ENCODE measurements at regions not wholly inside any gene's neighbourhood (a gene's known extent, or its start where the extent isn't known, plus 50 kb on each side); places are given as distances from the start of the nearest gene placed in this dataset.

GRCh38 chr6:44062771-44063560, 64.3 kb downstream of the MRPL14 start (continued):
- TF ChIP-seq PRDM10 (IDR thresholded peaks at IDR 0.05; ENCODE audit: partially characterized antibody), result peak; percentile 15
- no peak for TF ChIP-seq ZNF143 (CRISPR knock-in tag; IDR thresholded peaks at IDR 0.05)
- TF ChIP-seq ZNF778 (CRISPR knock-in tag; IDR thresholded peaks at IDR 0.05), result no peak
- no peak for TF ChIP-seq BRCA1 (IDR thresholded peaks at IDR 0.05)
- no peak for TF ChIP-seq BRCA1 (CRISPR knock-in tag; IDR thresholded peaks at IDR 0.05)
- TF ChIP-seq RAD51 (IDR thresholded peaks at IDR 0.05; ENCODE audit: borderline replicate concordance, low read depth), result no peak
- no peak for TF ChIP-seq ZNF551 (CRISPR knock-in tag; IDR thresholded peaks at IDR 0.05)
- TF ChIP-seq KDM4B (IDR thresholded peaks at IDR 0.05; ENCODE audit: borderline replicate concordance in 2 of 2, low read depth in 1 of 2), result no peak; a peak in 1 of 4 replicates
- TF ChIP-seq ATF2 (CRISPR knock-in tag; IDR thresholded peaks at IDR 0.05), result no peak
- TF ChIP-seq MAZ (CRISPR knock-in tag; conservative IDR thresholded peaks at IDR 0.05 in 1 of 2, IDR thresholded peaks at IDR 0.05 in 1 of 2), result peak; percentile 70 to 93
- no peak for TF ChIP-seq SRSF7 (optimal IDR thresholded peaks at IDR 0.05; ENCODE audit: low read depth, low read length)
- no peak for TF ChIP-seq KHSRP (IDR thresholded peaks at IDR 0.05)
- TF ChIP-seq SOX6 (IDR thresholded peaks at IDR 0.05), result no peak
- no peak for TF ChIP-seq FOXP1 (CRISPR knock-in tag; IDR thresholded peaks at IDR 0.05)
- TF ChIP-seq ZNF239 (CRISPR knock-in tag; IDR thresholded peaks at IDR 0.05), result peak; percentile 79
- no peak; the same call in 1 of the 2 replicates for TF ChIP-seq ZKSCAN3 (CRISPR knock-in tag; IDR thresholded peaks at IDR 0.05)
- peak; percentile 94 for TF ChIP-seq RREB1 (CRISPR knock-in tag; IDR thresholded peaks at IDR 0.05)
- no peak for TF ChIP-seq PHF21A (IDR thresholded peaks at IDR 0.05; ENCODE audit: borderline replicate concordance, low read depth)
- TF ChIP-seq SAFB2 (IDR thresholded peaks at IDR 0.05; ENCODE audit: borderline replicate concordance, low read depth, low read length, severe bottlenecking), result no peak

All from K562 (cell line).